ENCODE measurements at regions not wholly inside any gene's neighbourhood (a gene's known extent, or its start where the extent isn't known, plus 50 kb on each side); places are given as distances from the start of the nearest gene placed in this dataset.
"Not testable (repeated sequence)": the region's sequence is repeated elsewhere in the genome, so short reads cannot be mapped to it uniquely, and the experiment has no call there.

DNA sequence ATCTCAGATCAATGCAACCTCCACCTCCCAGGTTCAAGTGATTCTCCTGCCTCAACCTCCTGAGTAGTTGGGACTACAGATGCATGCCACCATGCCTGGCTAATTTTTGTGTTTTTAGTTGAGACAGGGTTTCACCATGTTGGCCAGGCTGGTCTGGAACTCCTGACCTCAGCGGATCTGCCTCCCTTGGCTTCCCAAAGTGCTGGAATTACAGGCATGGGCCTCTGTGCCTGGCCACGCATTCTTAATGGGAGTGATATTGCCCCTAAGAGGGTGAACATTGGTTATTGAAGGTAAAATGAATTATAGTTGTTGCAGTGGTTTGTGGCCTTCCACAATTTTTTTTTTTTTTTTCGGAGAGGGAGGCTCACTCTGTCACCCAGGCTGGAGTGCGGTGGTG is 309.5 kb upstream of the ZNF337 start:
- DNase-seq (ENCODE audit: low spot score); ATAC-seq; intact Hi-C loops (cut with DNase I): not testable (repeated sequence)

DNA sequence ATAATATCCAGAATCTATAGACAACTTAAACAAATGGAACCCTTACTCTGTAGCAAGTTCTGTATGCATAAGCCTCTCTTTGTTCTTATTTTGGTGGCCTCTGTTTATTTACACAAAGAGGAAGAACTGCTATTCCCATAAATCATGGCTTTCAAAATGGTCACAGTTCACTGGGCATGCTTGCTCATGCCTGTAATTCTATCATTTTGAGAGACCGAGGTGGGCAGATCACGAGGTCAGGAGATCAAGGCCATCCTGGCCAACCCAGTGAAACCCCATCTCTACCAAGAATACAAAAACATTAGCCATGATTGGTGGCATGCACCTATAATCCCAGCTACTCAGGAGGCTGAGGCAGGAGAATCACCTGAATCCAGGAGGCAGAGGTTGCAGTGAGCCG is 307.3 kb upstream of the ZNF337 start:
- intact Hi-C loops (cut with DNase I); DNase-seq (ENCODE audit: low spot score); ATAC-seq: not testable (repeated sequence)

DNA sequence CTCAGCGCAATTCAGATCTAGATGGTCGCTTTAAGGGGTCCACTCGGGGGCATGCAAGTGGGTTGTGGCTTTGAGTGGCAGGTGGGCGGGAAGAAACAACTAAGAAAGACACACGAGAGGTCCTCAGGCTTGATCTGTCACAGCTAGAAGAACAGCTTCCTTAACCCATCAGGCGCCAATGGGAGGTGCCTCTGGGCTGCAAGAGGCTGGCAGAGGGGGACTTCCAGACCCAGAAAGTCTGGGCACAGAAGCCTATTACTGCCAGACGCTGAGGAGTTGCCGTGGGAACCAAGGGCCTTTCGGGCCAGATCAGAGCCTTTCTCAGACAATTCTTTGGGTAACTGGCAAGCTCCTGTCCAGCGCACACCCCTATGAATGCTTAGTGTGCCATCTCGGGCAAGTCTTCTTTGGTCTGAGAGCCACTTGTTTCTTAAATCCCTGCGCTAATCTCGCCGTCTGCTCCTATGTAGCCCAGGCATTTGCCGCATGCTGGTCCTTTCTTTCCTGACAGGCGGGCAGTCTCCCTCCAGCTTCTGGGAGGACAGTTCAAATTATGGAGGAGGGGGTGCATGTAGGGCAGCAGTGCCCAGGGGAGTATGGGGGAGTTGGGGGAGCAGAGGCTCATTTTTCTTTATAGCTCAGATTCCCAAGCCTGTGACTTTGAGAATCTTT is 300.9 kb upstream of the ZNF337 start:
- ATAC-seq; DNase-seq (ENCODE audit: low spot score); intact Hi-C loops (cut with DNase I): not testable (repeated sequence)

DNA sequence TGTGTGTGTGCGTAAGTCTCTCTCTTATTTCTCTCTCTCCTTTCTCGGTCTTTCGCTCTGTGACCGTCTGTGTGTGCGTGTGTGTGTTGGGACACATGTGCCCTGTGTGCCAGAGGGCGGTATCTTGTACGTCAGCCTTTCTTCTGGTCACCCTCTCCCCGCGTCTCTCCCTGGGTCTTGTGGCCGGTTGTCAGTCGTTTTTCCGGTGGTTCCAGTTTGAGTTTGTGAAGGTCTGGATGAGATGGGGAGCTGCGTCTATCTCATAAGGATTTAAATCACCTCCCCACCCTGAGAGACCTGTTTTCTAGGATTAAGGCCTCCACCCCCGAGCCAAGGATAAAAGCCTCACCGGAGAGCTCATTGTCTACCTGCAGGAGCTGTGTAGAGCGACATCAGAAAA is 295.5 kb upstream of the ZNF337 start:
- intact Hi-C loops (cut with DNase I) = no loop called here
- ATAC-seq (no peak), DNase-seq (ENCODE audit: low spot score) (no peak)

DNA sequence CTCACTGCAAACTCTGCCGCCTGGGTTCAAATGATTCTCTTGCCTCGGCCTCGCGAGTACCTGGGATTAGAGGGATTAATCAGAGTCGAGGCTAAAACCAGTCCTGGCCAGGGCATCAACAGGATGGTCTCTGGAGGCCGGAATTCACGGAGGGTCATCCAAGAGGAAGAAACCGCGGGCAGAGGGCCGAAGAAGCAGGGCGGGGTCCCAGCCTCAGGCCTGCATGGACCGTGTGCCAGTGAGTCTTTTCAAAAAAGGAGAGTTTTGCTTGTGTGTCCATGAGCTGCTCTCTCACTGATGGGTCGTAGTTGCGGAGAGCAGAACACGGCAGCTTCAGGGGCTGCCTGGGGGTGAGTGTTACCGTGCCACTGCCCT is 295.1 kb upstream of the ZNF337 start:
- ATAC-seq (no peak), DNase-seq (ENCODE audit: low spot score) (no peak)
- intact Hi-C loops (cut with DNase I) = no loop called here

DNA sequence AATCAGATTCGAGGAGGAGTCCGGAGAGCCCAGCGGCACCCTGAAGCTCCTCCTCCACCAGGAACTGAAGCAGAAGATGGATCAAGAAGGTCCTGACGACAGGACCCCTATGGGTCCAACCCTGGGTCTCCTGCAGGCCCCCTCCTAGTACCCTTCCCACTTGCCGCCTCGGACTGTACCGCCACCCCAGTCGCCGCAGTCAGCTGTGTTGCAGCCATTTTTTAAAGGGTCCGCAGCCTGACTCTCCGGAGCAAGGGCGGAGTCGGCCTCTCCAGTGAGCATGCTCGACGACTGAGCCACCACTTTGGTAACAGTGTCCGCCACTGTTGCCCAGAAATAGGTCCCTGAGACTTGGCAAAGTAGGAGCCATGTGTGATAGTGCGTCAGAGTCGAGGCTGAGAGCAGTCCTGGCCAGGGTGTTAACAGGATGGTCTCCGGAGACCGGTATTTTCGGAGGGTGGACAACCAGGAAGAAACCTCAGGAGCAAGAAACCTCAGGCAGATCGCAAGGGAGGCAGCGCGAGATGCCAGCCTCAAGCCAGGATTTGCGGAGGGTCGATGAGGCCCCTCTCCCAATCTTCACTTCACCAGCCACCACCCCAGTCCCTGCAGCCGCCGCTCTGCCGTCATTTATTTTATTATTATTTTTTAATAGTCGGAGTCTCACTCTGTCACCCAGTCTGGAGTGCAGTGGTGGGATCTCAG is 294.6 kb upstream of the ZNF337 start:
- DNase-seq (ENCODE audit: low spot score) (no peak), ATAC-seq (no peak)
- intact Hi-C loops (cut with DNase I) = no loop called here

DNA sequence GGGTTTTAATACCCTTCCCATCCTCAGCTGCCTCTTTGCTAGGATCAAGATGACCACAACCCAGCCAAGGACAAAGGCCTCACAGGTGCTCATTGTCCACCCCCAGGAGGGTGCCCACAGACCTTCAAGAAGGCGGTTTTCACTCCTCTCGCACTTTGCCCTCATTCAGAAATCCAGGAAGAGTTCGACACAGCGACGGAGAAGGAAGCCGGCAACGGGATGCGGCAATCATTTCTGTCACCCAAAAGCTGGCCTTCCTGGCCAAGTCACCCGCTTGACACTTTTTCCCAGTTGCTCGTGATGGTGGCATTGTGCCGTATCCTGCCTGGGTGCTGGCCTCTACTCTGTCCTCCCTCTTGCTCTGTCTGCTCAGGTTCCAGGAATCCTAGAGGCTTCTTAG is 293.0 kb upstream of the ZNF337 start:
- ATAC-seq; intact Hi-C loops (cut with DNase I); DNase-seq (ENCODE audit: low spot score): not testable (repeated sequence)

DNA sequence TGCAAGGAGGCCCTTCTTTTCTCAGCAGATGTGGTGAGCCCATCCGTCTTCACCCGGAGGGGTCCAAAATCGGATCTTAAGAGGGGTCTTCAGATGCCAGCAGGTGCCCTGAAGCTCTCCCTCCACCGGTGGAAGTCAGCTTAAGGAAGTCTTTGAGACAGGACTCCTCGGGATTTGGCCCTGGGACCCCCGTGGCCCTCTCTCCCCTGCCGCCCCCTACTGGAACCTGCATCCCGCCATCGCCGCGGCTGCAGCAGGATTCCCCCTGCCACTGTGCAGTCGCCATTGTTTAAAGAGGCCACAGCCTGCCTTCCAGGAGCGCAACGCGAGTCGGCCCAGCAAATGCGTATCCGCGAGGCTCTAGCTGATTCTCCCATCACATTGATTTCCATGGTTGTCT is 292.5 kb upstream of the ZNF337 start:
- intact Hi-C loops (cut with DNase I) = no loop called here
- DNase-seq (ENCODE audit: low spot score) (no peak), ATAC-seq (no peak)

DNA sequence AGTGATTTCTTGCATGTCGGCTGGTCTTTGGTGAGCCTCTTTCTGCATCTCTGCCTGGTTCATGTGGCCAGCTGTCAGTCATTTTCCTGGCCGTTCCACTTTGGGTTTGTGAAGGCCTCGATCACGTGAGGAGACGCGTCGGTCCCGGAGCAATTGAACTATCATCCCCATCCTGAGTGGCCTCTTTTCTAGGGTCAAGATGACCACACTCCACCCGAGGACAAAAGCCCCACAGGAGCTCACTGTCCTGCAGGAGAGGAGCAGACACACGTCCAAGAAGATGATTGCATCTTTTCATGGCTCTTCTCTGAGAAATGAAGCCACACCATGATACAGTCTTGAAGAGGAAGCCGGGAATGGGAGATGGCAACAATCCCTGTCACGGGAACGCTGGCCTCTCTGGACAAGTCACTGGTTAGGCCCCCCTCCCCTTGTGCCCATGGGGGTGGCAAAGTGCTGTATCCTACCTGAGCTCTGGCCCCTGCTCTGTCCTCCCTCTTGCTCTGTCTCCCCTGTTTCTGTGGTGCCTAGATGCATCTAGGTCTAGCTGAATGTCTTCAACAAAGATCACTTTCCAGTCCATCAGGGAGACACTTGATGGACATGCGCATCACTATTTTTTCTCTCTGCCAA is 291.4 kb upstream of the ZNF337 start:
- ATAC-seq; DNase-seq (ENCODE audit: low spot score); intact Hi-C loops (cut with DNase I): not testable (repeated sequence)

DNA sequence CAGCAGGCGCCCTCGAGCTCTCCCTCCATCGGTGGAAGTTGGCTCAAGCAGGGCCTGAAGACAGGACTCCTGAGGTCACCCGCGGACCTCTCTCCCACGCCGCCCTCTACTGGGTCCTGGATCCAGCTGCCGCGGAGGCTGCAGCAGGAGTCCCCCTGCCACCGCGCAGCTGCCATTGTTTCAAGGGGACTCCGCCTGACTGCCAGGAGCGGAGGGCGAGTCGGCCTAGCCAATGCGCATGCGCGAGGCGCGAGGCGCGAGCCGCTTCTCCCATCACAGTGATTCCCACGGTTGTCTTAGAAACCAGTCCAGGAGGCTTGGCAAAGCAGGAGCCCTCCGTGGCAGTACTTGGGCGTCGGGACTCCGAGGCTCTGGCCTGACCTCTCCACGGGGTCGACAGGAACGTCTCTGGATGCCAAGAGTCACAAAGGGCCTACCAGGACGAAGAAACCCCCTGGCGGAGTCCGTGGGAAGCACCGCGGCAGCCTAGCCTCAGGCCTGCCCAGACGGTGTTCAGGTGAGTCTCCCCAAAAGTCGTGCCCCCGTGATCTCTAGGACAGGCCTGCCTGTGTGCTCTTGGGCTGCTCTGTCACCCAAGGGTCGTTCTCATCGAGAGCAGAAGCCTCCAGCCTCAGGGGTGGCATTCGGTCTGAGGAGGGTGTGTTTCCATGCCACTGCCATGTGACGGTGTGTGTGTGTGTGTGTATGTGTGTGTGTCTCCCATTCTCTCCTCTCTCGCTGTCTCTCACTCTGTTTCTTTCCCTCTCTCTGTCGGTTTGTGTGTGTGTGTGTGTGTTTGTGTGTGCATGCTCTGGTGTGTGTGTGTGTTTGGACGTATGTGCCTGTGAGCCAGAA is 290.6 kb upstream of the ZNF337 start:
- ATAC-seq (peak; percentile 62), DNase-seq (ENCODE audit: low spot score) (no peak)
- intact Hi-C loops (cut with DNase I) = no loop called here

DNA sequence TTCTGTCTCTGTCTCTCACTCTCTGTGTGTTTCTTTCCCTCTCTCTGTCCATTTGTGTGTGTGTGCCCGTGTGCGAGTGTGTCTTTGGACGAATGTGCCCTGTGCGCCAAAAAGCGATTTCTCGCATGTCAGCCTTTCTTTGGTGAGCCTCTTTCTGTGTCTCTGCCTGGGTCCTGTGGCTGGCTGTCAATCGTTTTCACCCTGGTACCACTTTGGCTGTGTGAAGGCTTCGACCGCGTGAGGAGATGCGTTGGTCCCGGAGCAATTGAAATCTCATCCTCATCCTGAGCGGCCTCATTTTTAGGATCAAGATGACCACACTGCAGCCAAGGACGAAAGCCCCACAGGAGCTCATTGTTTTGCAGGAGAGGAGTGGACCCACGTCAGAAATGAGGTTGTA is 288.9 kb upstream of the ZNF337 start:
- DNase-seq (ENCODE audit: low spot score) (no peak), ATAC-seq (no peak)
- intact Hi-C loops (cut with DNase I) = no loop called here

DNA sequence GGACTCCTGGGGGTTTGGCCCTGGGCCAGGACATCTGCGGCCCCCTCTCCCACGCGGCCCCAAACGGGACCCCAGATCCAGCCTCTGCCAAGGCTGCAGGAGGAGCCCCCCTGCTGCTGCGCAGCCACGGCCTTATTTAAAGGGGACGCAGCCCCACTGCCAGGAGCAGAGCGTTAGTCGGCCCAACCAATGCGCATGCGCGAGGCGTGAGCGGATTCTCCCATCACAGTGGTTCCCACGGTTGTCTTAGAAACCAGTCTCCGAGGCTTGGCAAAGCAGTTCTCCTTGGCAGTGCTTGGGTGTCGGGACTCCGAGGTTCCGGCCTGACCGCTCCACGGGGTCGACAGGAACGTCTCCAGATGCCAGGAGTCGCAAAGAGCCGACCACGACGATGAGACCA is 288.3 kb upstream of the ZNF337 start:
- DNase-seq (ENCODE audit: low spot score) (peak; percentile 75), ATAC-seq (peak; percentile 90)

DNA sequence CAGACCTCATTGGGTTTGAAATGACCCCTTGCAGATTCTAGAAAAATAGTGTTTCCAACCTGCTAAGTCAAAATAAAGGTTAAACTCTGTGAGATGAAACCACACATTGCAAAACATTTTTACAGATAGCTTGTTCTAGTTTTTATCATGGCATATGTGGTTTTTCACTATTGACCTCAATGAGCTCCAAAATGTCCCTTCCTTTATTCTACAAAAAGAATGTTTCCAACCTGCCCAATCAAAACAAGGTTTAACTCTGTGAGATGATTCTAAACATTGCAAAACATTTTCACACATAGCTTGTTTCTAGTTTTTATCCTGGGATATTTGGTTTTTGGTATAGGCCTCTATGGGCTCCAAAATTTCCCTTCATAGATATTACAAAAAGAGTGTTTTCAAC is 286.0 kb upstream of the ZNF337 start:
- ATAC-seq; DNase-seq (ENCODE audit: low spot score); intact Hi-C loops (cut with DNase I): not testable (repeated sequence)

More for the DNA sequence above, 288.3 kb upstream of the ZNF337 start:
- intact Hi-C loops (cut with DNase I) = no loop called here

DNA sequence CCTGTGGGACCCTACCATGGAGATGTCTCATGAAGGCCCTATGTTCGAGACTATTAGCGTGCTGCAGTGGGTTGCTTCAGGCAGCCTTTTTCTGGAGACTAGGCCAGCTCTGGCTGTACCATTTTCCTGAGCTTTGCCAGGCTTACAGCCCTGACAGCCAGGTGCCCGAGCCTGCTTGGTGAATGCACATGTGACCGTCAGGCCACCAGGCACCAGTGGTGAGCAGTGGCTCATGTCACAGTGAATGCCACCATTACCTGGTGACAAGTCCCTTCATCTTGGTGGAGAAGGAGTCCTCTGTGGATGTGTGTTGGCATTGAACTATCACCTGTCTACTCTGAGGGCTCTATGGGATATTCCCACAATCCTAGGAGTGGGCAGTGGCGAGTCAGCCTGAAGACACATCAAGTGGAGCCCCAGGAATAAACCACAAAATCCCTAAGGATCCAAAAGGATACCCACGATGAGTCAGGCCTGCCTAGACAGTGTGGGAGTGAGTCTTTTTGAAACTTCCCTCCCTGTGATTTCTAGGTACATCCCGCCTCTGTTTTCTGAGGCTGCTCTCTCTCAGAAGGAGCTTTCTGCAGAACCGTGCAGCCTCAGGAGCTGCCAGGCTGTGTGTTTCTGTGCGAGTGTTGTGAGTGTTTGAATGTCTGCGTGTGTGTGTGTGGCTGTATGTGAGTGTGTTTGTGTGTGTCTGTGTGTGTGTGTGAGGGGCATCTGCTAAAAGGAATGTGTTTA is 282.0 kb upstream of the ZNF337 start:
- ATAC-seq; DNase-seq (ENCODE audit: low spot score); intact Hi-C loops (cut with DNase I): not testable (repeated sequence)

DNA sequence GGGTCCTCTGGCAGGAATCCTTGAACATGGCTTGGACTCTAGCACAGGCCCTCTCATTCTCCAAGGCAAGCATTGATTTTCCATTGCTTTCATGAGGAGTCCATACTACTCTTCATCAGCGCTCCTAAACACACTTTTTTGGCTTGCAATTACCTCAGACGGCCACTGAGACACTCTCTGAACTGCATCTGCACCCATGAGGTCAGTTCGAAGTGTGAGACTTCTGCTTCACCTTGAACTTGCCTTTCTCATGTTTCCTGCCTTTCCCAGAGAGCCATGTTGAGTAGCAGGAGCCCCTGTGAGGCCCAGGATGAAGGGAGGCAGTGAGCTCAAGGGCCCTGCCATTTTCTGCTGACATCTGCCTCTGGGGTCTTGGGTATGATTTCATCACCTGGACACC is 279.2 kb upstream of the ZNF337 start:
- intact Hi-C loops (cut with DNase I); DNase-seq (ENCODE audit: low spot score); ATAC-seq: not testable (repeated sequence)

DNA sequence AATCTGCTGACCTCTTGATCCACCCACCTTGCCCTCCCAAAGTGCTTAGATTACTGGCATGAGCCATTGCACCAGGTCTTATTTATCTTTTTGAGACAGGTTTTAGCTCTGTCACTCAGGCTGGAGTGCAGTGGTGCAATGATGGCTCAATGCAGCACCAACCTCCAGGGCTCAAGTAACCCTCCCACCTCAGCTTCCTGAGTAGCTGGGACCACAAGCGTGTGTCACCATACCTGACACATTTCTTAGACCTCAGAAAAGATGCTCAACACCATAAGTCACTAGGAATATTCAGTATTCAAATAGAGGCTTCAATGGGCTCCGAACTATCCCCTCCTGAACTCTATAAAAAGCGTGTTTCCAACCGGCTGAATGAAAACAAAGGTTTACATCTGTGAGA is 268.6 kb upstream of the ZNF337 start:
- intact Hi-C loops (cut with DNase I); DNase-seq (ENCODE audit: low spot score); ATAC-seq: not testable (repeated sequence)

DNA sequence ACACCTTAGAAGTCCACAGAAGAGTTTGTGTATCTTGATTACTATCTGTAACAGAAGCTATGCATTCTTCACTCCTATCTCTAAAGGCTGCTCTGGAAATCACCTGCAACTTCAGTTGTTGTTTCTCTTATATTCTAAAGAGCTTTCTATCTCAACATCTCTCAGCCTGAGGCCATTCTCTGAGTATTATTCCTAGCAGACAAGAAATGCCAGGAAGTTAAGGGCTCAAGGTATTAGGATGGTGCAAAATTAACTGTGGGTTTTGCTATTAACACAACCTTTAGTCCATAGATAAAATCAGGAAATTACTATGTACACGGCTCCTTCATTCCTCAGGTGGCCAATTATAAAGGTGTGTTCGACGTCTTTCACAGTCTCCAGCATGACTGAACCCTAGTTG is 257.2 kb upstream of the ZNF337 start:
- intact Hi-C loops (cut with DNase I); DNase-seq (ENCODE audit: low spot score); ATAC-seq: not testable (repeated sequence)

DNA sequence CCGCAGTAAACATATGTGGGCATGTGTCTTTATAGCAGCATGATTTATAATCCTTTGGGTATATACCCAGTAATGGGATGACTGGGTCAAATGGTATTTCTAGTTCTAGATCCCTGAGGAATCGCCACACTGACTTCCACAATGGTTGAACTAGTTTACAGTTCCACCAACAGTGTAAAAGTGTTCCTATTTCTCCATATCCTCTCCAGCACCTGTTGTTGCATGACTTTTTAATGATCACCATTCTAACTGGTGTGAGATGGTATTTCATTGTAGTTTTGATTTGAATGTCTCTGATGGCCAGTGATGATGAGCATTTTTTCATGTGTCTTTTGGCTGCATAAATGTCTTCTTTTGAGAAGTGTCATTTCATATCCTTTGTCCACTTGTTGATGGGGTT is 238.6 kb upstream of the ZNF337 start:
- ATAC-seq; DNase-seq (ENCODE audit: low spot score); intact Hi-C loops (cut with DNase I): not testable (repeated sequence)

All from sciatic nerve (tissue), 2 donors.